ENCODE measurements at regions not wholly inside any gene's neighbourhood (a gene's known extent, or its start where the extent isn't known, plus 50 kb on each side); places are given as distances from the start of the nearest gene placed in this dataset.

DNA sequence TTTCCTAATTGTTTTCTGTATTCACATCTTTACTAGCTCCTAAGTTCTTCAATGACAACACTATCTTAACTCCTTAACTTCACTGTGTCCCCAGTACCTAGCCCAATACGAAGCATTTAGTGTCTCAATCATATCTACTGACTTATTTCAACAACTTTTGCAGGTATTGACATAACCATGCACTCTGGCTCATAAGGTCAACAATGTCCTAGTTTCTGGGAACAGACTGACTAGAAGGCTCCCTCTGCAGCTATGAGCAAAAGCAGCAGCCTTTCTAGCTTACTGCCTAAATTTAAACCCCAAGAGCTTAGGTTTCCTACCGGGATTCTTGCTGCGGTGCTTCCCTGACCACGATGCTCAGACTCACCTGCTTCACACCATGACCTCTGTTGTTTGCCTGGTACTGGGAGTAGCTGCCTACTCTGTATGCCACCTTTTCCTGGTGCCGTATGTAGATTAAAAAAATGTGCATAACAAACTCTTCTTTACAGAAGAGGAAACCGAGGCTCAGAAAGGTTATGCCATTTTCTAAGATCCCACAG lies 767.7 kb downstream of the TUSC7 start:
- intact Hi-C loops (cut with DNase I; ENCODE audit: low total_unique reads): no loop called here
- Histone ChIP-seq H3K36me3 (no peaks in the 10 kb centered on the region), H3K27me3 (replicated peaks in 1 of 7) (no peaks in the 10 kb centered on the region), H3K4me3 (no peak overlapping the region), H3K4me1 (no peaks in the 10 kb centered on the region), H3K27ac (no peak overlapping the region), H3K9me3 (no peaks in the 10 kb centered on the region)
- DNase-seq: no peak
- TF ChIP-seq, protein P1, sequence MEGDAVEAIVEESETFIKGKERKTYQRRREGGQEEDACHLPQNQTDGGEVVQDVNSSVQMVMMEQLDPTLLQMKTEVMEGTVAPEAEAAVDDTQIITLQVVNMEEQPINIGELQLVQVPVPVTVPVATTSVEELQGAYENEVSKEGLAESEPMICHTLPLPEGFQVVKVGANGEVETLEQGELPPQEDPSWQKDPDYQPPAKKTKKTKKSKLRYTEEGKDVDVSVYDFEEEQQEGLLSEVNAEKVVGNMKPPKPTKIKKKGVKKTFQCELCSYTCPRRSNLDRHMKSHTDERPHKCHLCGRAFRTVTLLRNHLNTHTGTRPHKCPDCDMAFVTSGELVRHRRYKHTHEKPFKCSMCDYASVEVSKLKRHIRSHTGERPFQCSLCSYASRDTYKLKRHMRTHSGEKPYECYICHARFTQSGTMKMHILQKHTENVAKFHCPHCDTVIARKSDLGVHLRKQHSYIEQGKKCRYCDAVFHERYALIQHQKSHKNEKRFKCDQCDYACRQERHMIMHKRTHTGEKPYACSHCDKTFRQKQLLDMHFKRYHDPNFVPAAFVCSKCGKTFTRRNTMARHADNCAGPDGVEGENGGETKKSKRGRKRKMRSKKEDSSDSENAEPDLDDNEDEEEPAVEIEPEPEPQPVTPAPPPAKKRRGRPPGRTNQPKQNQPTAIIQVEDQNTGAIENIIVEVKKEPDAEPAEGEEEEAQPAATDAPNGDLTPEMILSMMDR (IDR thresholded peaks at IDR 0.05 in 8 of 11, conservative IDR thresholded peaks at IDR 0.05 in 3 of 11): no peak
- TF ChIP-seq POLR2A (IDR thresholded peaks at IDR 0.05) (no peak), POLR2AphosphoS5 (IDR thresholded peaks at IDR 0.05) (no peak)
- 61 to 87% (median 85%) methylated on average over 6 of the region's 6 CpGs for WGBS, 5 donors

DNA sequence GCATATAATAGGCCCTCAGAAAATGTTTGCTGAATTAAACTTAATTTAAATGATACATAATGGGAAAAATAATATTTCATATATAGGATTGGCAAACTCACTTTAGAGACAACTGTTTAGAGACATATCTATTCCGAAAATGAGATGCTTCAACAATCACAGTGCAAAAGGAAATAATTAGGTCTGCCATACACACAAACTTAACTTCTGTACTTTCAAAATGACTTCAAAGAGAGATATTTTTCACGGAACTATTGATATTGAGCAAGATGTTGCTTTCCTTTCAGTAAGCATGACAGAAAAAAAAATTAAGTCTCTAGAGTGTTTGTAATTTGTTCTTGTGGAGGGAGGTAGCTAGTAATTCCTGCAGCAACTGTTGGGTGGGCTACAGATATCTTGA lies 769.5 kb downstream of the TUSC7 start:
- H3K27ac ChIP-seq: no peak overlapping the region
- TF ChIP-seq, protein P1 (IDR thresholded peaks at IDR 0.05 in 8 of 11, conservative IDR thresholded peaks at IDR 0.05 in 3 of 11): no peak
- TF ChIP-seq POLR2AphosphoS5 (IDR thresholded peaks at IDR 0.05): no peak
- TF ChIP-seq POLR2A (IDR thresholded peaks at IDR 0.05): no peak
- H3K36me3 ChIP-seq: no peaks in the 10 kb centered on the region
- DNase-seq: no peak
- no peaks in the 10 kb centered on the region for H3K9me3 ChIP-seq
- no peaks in the 10 kb centered on the region for H3K27me3 ChIP-seq (replicated peaks in 1 of 7)
- H3K4me1 ChIP-seq: no peaks in the 10 kb centered on the region
- intact Hi-C loops (cut with DNase I; ENCODE audit: low total_unique reads): no loop called here
- no peak overlapping the region for H3K4me3 ChIP-seq
- 60 to 89% (median 75%) methylated on average over 2 of the region's 2 CpGs for WGBS, 5 donors

DNA sequence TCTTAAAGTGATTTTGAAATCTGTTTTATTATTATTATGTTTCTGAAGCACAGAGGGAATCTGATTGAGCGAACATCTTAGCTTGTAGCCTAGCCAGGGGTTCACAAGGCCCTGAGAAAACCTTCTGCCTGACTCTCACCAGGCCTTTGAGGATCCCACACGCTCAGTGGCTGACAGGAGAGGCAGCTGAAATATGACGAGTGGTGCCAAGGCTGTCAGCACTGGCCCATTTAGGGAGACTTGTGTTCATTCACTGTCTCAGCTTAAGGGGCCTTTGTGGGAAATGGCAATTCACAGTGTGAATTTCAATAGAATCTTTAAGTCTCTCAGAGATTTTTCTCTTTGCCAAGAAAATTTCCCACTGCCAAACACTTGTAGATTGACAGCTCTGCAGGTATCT lies 770.9 kb downstream of the TUSC7 start:
- H3K4me1 ChIP-seq: no peaks in the 10 kb centered on the region
- H3K4me3 ChIP-seq: no peak overlapping the region
- no peaks in the 10 kb centered on the region for H3K36me3 ChIP-seq
- intact Hi-C loops (cut with DNase I; ENCODE audit: low total_unique reads): no loop called here
- TF ChIP-seq, protein P1 (IDR thresholded peaks at IDR 0.05 in 8 of 11, conservative IDR thresholded peaks at IDR 0.05 in 3 of 11): no peak
- TF ChIP-seq POLR2A (IDR thresholded peaks at IDR 0.05) (no peak), POLR2AphosphoS5 (IDR thresholded peaks at IDR 0.05) (no peak)
- 75 to 84% (median 79%) methylated on average over 3 of the region's 3 CpGs for WGBS, 5 donors
- H3K27ac ChIP-seq: no peak overlapping the region
- H3K27me3 ChIP-seq (replicated peaks in 1 of 7): no peaks in the 10 kb centered on the region
- no peaks in the 10 kb centered on the region for H3K9me3 ChIP-seq
- no peak for DNase-seq

DNA sequence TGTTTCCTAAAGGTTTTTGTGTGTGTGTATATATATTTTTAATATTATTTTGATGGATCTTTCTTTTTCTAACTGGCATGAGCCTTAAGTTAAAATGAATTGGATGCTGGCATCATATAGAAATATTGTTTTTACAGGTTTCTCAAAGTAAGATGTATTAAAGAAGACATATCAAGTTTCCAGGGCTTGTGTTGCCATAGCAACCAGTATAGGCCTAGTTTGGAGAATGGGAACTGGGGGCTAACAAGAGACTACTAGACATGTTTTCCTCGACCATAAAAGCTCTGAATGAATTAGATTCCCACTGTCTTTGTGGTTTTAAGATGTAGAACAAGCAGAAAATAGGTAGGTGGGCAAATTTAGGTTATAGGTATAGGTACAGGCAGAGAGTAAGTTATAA lies 771.4 kb downstream of the TUSC7 start:
- no peaks in the 10 kb centered on the region for H3K4me1 ChIP-seq
- WGBS, 5 donors: 42 to 73% (median 64%) methylated on average over 1 of the region's 1 CpG
- H3K4me3 ChIP-seq: no peak overlapping the region
- TF ChIP-seq POLR2A (IDR thresholded peaks at IDR 0.05) (no peak), POLR2AphosphoS5 (IDR thresholded peaks at IDR 0.05) (no peak)
- TF ChIP-seq, protein P1 (IDR thresholded peaks at IDR 0.05 in 8 of 11, conservative IDR thresholded peaks at IDR 0.05 in 3 of 11): no peak
- no peaks in the 10 kb centered on the region for H3K9me3 ChIP-seq
- no peaks in the 10 kb centered on the region for H3K27me3 ChIP-seq (replicated peaks in 1 of 7)
- intact Hi-C loops (cut with DNase I; ENCODE audit: low total_unique reads): no loop called here
- no peaks in the 10 kb centered on the region for H3K36me3 ChIP-seq
- no peak overlapping the region for H3K27ac ChIP-seq
- DNase-seq: no peak

All from spleen (tissue), 11 donors.